H1 (cell line): ENCODE measurements at regions not wholly inside any gene's neighbourhood (a gene's known extent, or its start where the extent isn't known, plus 50 kb on each side); places are given as distances from the start of the nearest gene placed in this dataset.

Source experiments
- TF ChIP-seq, protein P1 (sequence below): fragments of 300-600 bp; sonication (generic); IDR thresholded peaks from 2 replicates; pipeline ENCODE4 v1.7.1; 2012; ENCODE audit warnings: low read length, moderate library complexity, mild to moderate bottlenecking, inconsistent platforms; ENCODE audit not compliant: insufficient replicate concordance

DNA sequence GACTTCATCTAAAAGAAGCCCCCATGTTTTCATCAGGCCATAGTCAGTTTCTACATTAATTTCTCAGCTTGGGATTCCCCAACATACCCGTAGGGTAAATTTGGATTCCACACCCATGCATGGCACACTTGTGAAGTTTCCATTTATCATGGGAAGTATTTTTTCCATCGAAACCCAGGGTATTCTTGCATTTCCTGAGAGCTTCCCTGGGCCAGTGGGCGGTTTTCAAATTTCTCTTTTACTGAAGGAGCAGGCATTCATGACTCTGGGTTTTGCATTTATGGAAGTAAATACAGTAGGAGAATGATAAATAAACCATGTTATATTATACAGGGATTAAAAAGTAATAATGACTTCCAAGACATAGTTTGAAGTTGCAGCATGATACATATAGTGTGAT lies 93.0 kb upstream of the MAP3K1 start (continued):
- TF ChIP-seq, protein P1, sequence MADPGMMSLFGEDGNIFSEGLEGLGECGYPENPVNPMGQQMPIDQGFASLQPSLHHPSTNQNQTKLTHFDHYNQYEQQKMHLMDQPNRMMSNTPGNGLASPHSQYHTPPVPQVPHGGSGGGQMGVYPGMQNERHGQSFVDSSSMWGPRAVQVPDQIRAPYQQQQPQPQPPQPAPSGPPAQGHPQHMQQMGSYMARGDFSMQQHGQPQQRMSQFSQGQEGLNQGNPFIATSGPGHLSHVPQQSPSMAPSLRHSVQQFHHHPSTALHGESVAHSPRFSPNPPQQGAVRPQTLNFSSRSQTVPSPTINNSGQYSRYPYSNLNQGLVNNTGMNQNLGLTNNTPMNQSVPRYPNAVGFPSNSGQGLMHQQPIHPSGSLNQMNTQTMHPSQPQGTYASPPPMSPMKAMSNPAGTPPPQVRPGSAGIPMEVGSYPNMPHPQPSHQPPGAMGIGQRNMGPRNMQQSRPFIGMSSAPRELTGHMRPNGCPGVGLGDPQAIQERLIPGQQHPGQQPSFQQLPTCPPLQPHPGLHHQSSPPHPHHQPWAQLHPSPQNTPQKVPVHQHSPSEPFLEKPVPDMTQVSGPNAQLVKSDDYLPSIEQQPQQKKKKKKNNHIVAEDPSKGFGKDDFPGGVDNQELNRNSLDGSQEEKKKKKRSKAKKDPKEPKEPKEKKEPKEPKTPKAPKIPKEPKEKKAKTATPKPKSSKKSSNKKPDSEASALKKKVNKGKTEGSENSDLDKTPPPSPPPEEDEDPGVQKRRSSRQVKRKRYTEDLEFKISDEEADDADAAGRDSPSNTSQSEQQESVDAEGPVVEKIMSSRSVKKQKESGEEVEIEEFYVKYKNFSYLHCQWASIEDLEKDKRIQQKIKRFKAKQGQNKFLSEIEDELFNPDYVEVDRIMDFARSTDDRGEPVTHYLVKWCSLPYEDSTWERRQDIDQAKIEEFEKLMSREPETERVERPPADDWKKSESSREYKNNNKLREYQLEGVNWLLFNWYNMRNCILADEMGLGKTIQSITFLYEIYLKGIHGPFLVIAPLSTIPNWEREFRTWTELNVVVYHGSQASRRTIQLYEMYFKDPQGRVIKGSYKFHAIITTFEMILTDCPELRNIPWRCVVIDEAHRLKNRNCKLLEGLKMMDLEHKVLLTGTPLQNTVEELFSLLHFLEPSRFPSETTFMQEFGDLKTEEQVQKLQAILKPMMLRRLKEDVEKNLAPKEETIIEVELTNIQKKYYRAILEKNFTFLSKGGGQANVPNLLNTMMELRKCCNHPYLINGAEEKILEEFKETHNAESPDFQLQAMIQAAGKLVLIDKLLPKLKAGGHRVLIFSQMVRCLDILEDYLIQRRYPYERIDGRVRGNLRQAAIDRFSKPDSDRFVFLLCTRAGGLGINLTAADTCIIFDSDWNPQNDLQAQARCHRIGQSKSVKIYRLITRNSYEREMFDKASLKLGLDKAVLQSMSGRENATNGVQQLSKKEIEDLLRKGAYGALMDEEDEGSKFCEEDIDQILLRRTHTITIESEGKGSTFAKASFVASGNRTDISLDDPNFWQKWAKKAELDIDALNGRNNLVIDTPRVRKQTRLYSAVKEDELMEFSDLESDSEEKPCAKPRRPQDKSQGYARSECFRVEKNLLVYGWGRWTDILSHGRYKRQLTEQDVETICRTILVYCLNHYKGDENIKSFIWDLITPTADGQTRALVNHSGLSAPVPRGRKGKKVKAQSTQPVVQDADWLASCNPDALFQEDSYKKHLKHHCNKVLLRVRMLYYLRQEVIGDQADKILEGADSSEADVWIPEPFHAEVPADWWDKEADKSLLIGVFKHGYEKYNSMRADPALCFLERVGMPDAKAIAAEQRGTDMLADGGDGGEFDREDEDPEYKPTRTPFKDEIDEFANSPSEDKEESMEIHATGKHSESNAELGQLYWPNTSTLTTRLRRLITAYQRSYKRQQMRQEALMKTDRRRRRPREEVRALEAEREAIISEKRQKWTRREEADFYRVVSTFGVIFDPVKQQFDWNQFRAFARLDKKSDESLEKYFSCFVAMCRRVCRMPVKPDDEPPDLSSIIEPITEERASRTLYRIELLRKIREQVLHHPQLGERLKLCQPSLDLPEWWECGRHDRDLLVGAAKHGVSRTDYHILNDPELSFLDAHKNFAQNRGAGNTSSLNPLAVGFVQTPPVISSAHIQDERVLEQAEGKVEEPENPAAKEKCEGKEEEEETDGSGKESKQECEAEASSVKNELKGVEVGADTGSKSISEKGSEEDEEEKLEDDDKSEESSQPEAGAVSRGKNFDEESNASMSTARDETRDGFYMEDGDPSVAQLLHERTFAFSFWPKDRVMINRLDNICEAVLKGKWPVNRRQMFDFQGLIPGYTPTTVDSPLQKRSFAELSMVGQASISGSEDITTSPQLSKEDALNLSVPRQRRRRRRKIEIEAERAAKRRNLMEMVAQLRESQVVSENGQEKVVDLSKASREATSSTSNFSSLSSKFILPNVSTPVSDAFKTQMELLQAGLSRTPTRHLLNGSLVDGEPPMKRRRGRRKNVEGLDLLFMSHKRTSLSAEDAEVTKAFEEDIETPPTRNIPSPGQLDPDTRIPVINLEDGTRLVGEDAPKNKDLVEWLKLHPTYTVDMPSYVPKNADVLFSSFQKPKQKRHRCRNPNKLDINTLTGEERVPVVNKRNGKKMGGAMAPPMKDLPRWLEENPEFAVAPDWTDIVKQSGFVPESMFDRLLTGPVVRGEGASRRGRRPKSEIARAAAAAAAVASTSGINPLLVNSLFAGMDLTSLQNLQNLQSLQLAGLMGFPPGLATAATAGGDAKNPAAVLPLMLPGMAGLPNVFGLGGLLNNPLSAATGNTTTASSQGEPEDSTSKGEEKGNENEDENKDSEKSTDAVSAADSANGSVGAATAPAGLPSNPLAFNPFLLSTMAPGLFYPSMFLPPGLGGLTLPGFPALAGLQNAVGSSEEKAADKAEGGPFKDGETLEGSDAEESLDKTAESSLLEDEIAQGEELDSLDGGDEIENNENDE = no peak
